ENCODE measurements at regions not wholly inside any gene's neighbourhood (a gene's known extent, or its start where the extent isn't known, plus 50 kb on each side); places are given as distances from the start of the nearest gene placed in this dataset.

- Mint-ChIP-seq H3K27ac (no peak overlapping the region), H3K9me3 (no peaks in the 10 kb centered on the region), H3K36me3 (ENCODE audit: low read depth) (no peaks in the 10 kb centered on the region), H3K27me3 (ENCODE audit: insufficient read depth) (peaks cover 14% of the 10 kb centered on the region; the same call in 1 of the 2 replicates), H3K4me3 (no peak overlapping the region), H3K4me1 (ENCODE audit: low read depth) (no peaks in the 10 kb centered on the region)
- TF ChIP-seq CTCF (IDR thresholded peaks at IDR 0.05) = no peak
- DNase-seq = no peak
These were observed 53.5 kb upstream of the MED4 start for GRCh38 chr13:48148454-48148853.

GRCh38 chr13:48146636-48147035, 51.7 kb upstream of the MED4 start:
- Mint-ChIP-seq H3K36me3 (ENCODE audit: low read depth) (no peaks in the 10 kb centered on the region), H3K27ac (no peak overlapping the region), H3K27me3 (ENCODE audit: insufficient read depth) (peaks cover 17% of the 10 kb centered on the region), H3K4me3 (no peak overlapping the region), H3K4me1 (ENCODE audit: low read depth) (no peaks in the 10 kb centered on the region), H3K9me3 (no peaks in the 10 kb centered on the region)
- TF ChIP-seq CTCF (IDR thresholded peaks at IDR 0.05) = no peak
- no peak for DNase-seq

- no peak for TF ChIP-seq CTCF (IDR thresholded peaks at IDR 0.05)
These were observed 51.2 kb upstream of the MED4 start for GRCh38 chr13:48146122-48146521.

More at GRCh38 chr13:48146122-48146521, 51.2 kb upstream of the MED4 start:
- Mint-ChIP-seq H3K9me3 (no peaks in the 10 kb centered on the region; the same call in 1 of the 2 replicates), H3K27me3 (ENCODE audit: insufficient read depth) (peaks cover 22% of the 10 kb centered on the region), H3K36me3 (ENCODE audit: low read depth) (no peaks in the 10 kb centered on the region), H3K27ac (no peak overlapping the region), H3K4me1 (ENCODE audit: low read depth) (no peaks in the 10 kb centered on the region), H3K4me3 (no peak overlapping the region)
- DNase-seq = no peak
